ENCODE measurements at regions not wholly inside any gene's neighbourhood (a gene's known extent, or its start where the extent isn't known, plus 50 kb on each side); places are given as distances from the start of the nearest gene placed in this dataset.

- TF ChIP-seq NFYB (IDR thresholded peaks at IDR 0.05; ENCODE audit: extremely low read depth, insufficient read length) (no peak), ZBTB8A (IDR thresholded peaks at IDR 0.05; ENCODE audit: partially characterized antibody) (no peak), ZKSCAN1 (IDR thresholded peaks at IDR 0.05; ENCODE audit: low read depth, low read length) (no peak; the same call in 1 of the 2 replicates), ZBED1 (IDR thresholded peaks at IDR 0.05) (no peak), MAFK (IDR thresholded peaks at IDR 0.05; ENCODE audit: low read length) (0 out of 2 replicates have a peak, but pooled peaks have one; percentile 25), STAT5B (CRISPR knock-in tag; IDR thresholded peaks at IDR 0.05) (no peak), ZNF395 (CRISPR knock-in tag; IDR thresholded peaks at IDR 0.05) (0 out of 2 replicates have a peak, but pooled peaks have one; percentile 16), HNRNPK (IDR thresholded peaks at IDR 0.05; ENCODE audit: low read depth, low read length, poor library complexity, severe bottlenecking) (no peak), SUPT5H (IDR thresholded peaks at IDR 0.05) (0 out of 2 replicates have a peak, but pooled peaks have one; percentile 44), HDAC1 (IDR thresholded peaks at IDR 0.05) (peak in 1 of 2 experiments; percentile 84; a peak in 1 of 4 replicates), PHF8 (IDR thresholded peaks at IDR 0.05; ENCODE audit: borderline replicate concordance, low read length) (peak; percentile 35; the same call in 1 of the 2 replicates), PATZ1 (CRISPR knock-in tag; IDR thresholded peaks at IDR 0.05; ENCODE audit: borderline replicate concordance) (no peak), SMARCC2 (IDR thresholded peaks at IDR 0.05; ENCODE audit: low read depth) (peak; percentile 99), POLR2AphosphoS5 (IDR thresholded peaks at IDR 0.05; ENCODE audit: control insufficient read depth, insufficient read depth, low read depth, low read length) (peak; percentile 96), ZFX (CRISPR knock-in tag; IDR thresholded peaks at IDR 0.05) (peak; percentile 75), ATF3 (IDR thresholded peaks at IDR 0.05) (peak; percentile 76; the same call in 1 of the 2 replicates), ATF3 (CRISPR knock-in tag; conservative IDR thresholded peaks at IDR 0.05) (no peak; the same call in 1 of the 2 replicates), HMBOX1 (IDR thresholded peaks at IDR 0.05) (peak; percentile 57; the same call in 1 of the 2 replicates), SIRT6 (IDR thresholded peaks at IDR 0.05; ENCODE audit: low read depth, low read length) (no peak), MCM7 (IDR thresholded peaks at IDR 0.05) (no peak)
These were observed 80.6 kb upstream of the HIVEP1 start (continued) for GRCh38 chr6:11931296-11932035.

Data from K562 (cell line).